ENCODE measurements at regions not wholly inside any gene's neighbourhood (a gene's known extent, or its start where the extent isn't known, plus 50 kb on each side); places are given as distances from the start of the nearest gene placed in this dataset.

GRCh38 chr14:25110106-25110505, 60.2 kb upstream of the STXBP6 start:
- POLR2A ChIA-PET = no interaction called here
- H3K4me3 Mint-ChIP-seq = no peak overlapping the region
- no peak overlapping the region for H3K27ac Mint-ChIP-seq
- Histone ChIP-seq H3K4me3 (ENCODE audit: low read length) (no peak overlapping the region), H3K9me3 (ENCODE audit: control insufficient read depth in 1 of 2, insufficient read depth in 1 of 2, low read length in 2 of 2) (peaks cover 0 to 3% of the 10 kb centered on the region in 2 experiments), H3K27me3 (ENCODE audit: control insufficient read depth in 1 of 2, insufficient read depth in 2 of 2, low read length in 2 of 2) (peaks cover 0 to 10% of the 10 kb centered on the region in 2 experiments), H3K4me1 (ENCODE audit: insufficient read depth, low read length) (no peaks in the 10 kb centered on the region), H3K27ac (ENCODE audit: low read depth in 1 of 2, low read length in 2 of 2) (no peak overlapping the region), H3K36me3 (ENCODE audit: insufficient read depth, low read length) (no peaks in the 10 kb centered on the region)
- H3K36me3 Mint-ChIP-seq (ENCODE audit: low read depth) = no peaks in the 10 kb centered on the region
- intact Hi-C loops (cut with DNase I, micrococcal nuclease) = no loop called here
- peaks cover 16% of the 10 kb centered on the region for H3K27me3 Mint-ChIP-seq
- ATAC-seq (ENCODE audit: poor library complexity) = no peak
- DNase-seq = no peak
- CTCF ChIA-PET = no interaction called here
- no peak for TF ChIP-seq CTCF (IDR thresholded peaks at IDR 0.05)
- H3K9me3 Mint-ChIP-seq = peaks cover 2% of the 10 kb centered on the region
- H3K4me1 Mint-ChIP-seq (ENCODE audit: low read depth) = no peaks in the 10 kb centered on the region

- no peaks in the 10 kb centered on the region for H3K36me3 Mint-ChIP-seq (ENCODE audit: low read depth)
- peaks cover 2% of the 10 kb centered on the region for H3K9me3 Mint-ChIP-seq
- no peak overlapping the region for H3K4me3 ChIP-seq (ENCODE audit: low read length)
- DNase-seq (no peak), ATAC-seq (ENCODE audit: poor library complexity) (no peak)
- H3K4me1 Mint-ChIP-seq (ENCODE audit: low read depth) = no peaks in the 10 kb centered on the region
- no peak overlapping the region for H3K4me3 Mint-ChIP-seq
- TF ChIP-seq CTCF (IDR thresholded peaks at IDR 0.05) = no peak
- no peak overlapping the region for H3K27ac ChIP-seq (ENCODE audit: low read depth in 1 of 2, low read length in 2 of 2)
- peaks cover 14% of the 10 kb centered on the region for H3K27me3 Mint-ChIP-seq
- H3K4me1 ChIP-seq (ENCODE audit: insufficient read depth, low read length) = no peaks in the 10 kb centered on the region
- H3K27ac Mint-ChIP-seq = no peak overlapping the region
- peaks cover 0 to 5% of the 10 kb centered on the region in 2 experiments for H3K27me3 ChIP-seq (ENCODE audit: control insufficient read depth in 1 of 2, insufficient read depth in 2 of 2, low read length in 2 of 2)
- ChIA-PET POLR2A (no interaction called here), CTCF (no interaction called here)
- intact Hi-C loops (cut with DNase I, micrococcal nuclease) = no loop called here
- H3K9me3 ChIP-seq (ENCODE audit: control insufficient read depth in 1 of 2, insufficient read depth in 1 of 2, low read length in 2 of 2) = peaks cover 0 to 3% of the 10 kb centered on the region in 2 experiments
- H3K36me3 ChIP-seq (ENCODE audit: insufficient read depth, low read length) = no peaks in the 10 kb centered on the region
Observed at GRCh38 chr14:25108959-25109358, 59.0 kb upstream of the STXBP6 start.

GRCh38 chr14:25108291-25108690, 58.3 kb upstream of the STXBP6 start:
- POLR2A ChIA-PET = no interaction called here
- Mint-ChIP-seq H3K4me3 (no peak overlapping the region), H3K4me1 (ENCODE audit: low read depth) (no peaks in the 10 kb centered on the region), H3K9me3 (peaks cover 2% of the 10 kb centered on the region), H3K27me3 (peaks cover 16% of the 10 kb centered on the region), H3K27ac (no peak overlapping the region), H3K36me3 (ENCODE audit: low read depth) (no peaks in the 10 kb centered on the region)
- Histone ChIP-seq H3K36me3 (ENCODE audit: insufficient read depth, low read length) (no peaks in the 10 kb centered on the region), H3K9me3 (ENCODE audit: control insufficient read depth in 1 of 2, insufficient read depth in 1 of 2, low read length in 2 of 2) (peaks cover 0 to 3% of the 10 kb centered on the region in 2 experiments), H3K4me1 (ENCODE audit: insufficient read depth, low read length) (no peaks in the 10 kb centered on the region), H3K4me3 (ENCODE audit: low read length) (no peak overlapping the region), H3K27me3 (ENCODE audit: control insufficient read depth in 1 of 2, insufficient read depth in 2 of 2, low read length in 2 of 2) (no peaks in the 10 kb centered on the region), H3K27ac (ENCODE audit: low read depth in 1 of 2, low read length in 2 of 2) (no peak overlapping the region)
- CTCF ChIA-PET = no interaction called here
- intact Hi-C loops (cut with DNase I, micrococcal nuclease) = no loop called here
- no peak for TF ChIP-seq CTCF (IDR thresholded peaks at IDR 0.05)
- no peak for ATAC-seq (ENCODE audit: poor library complexity)
- DNase-seq = no peak

All from CD4-positive, alpha-beta T cell (primary cell).